DMS 273 treated with DMSO at 0.1 percent for 48 hours (cell line): ENCODE measurements at regions not wholly inside any gene's neighbourhood (a gene's known extent, or its start where the extent isn't known, plus 50 kb on each side); places are given as distances from the start of the nearest gene placed in this dataset.

Experiments
- DNase-seq: peaks from one replicate; lab custom pipeline; 2025; lab: John Stamatoyannopoulos, UW

- no peak for DNase-seq
Measured at GRCh38 chr18:38971881-38972280, 1406.3 kb upstream of the CELF4 start.

DNA sequence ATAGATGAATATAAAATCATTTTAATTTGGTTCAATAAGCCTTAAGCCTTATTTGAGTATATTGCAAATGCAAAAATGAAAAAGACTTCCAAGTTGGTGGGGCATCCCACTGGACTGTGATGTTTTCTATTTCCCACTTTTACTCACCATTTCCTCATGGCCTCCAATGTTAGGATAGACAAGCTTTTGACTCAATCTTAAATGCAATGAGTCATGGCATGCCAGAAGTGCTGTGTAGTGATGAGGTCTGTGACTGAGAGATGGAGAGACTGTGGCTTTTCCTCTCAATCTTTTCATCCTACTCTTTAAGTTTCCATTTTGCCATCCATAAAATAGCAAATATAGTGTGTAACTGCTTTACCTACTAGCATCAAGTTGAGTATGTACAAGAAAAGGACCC, 1401.2 kb upstream of the CELF4 start:
- no peak for DNase-seq

DNA sequence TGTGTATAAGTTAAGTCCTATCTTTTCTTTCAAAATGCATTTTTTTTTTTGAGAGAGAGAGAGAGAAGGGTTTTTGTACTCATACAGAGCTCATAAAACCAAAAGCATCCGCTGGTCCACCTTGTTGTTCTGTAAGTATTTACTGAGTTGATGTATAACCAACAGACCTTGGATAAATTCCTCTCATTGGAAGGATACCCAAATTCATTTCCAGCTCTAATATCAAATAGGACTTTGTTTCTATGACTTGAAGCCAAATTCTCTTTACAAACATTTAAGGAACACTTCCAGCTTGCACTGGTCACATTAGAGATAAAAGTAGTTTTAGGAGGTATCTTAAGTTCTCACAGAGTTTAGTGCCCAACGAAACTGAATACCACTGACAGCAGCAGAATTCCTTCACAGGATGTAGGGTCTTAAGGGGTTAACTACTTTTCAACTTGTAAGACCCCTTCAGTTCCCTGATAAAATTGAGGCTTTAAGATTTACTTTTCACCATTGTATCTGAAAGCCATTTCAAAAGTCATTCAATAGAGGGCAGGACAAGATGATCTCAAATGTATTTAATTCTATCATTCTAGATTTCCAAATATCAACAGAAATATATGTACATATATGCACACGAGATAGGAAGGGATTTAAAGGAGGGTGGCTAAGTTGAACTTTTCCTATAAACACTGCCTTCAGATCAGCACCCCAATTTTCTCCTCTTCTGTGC, 1398.5 kb upstream of the CELF4 start:
- DNase-seq, result no peak

DNA sequence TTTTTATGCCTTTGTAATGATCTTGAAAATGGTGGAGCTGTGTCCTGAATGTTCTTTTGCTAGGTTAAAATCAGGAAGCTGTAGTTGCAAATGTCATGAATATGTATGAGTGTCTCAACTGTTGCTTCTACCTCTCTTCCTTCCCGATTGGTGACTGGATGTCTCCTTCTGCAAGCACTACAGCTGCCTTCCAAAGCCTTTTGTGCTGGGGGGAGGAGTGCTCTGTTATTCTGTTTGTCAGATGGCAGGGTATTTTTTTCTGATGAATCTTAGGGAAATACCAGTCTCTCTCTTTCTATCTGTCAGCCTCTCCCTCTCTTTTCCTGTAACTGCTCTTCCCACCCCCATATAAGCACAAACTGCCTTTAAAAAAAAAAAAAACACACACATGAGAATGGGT, 1396.3 kb upstream of the CELF4 start:
- DNase-seq, result no peak

GRCh38 chr18:38957736-38958135, 1392.1 kb upstream of the CELF4 start:
- DNase-seq, result no peak

- no peak for DNase-seq
Measured at GRCh38 chr18:38956068-38956467, 1390.5 kb upstream of the CELF4 start.

DNA sequence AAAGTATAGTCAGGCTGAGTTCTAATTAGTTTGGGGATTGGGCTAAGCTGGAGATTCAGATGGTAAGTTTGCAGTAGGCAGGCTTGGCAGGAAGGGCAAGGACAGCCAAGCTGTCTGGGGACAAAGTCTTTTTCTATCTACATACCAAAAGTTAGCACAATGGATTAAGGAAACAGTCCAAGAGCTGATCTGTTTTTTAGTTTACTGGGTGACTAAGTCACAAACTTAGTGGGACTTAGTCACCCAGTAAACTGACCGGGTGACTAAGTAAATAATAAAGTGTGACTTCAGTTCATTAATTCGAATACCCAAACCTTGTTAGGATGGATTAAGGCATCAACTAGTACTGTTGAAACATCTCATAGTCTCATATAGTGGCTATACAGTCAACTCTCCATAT, 1386.0 kb upstream of the CELF4 start:
- DNase-seq, result no peak

DNA sequence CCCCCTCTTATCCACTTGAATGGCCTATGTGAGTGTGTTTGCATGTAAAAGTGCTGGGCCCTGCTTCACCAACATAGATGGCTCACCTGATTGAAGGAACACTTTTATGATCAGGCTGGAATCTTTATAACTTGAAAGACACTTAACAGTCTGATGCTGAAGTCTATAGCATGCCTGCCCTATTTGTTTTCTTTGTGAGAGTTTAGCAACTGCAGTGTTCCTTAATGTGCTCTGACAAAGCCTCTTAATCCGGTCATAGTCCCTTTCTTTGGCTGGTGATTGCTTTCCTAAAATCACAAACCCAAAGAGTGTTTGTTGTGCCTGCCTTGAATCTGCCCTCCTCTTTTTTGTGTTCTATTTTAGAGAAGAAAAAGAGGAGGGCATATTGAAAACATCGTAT, 1382.8 kb upstream of the CELF4 start:
- no peak for DNase-seq

DNA sequence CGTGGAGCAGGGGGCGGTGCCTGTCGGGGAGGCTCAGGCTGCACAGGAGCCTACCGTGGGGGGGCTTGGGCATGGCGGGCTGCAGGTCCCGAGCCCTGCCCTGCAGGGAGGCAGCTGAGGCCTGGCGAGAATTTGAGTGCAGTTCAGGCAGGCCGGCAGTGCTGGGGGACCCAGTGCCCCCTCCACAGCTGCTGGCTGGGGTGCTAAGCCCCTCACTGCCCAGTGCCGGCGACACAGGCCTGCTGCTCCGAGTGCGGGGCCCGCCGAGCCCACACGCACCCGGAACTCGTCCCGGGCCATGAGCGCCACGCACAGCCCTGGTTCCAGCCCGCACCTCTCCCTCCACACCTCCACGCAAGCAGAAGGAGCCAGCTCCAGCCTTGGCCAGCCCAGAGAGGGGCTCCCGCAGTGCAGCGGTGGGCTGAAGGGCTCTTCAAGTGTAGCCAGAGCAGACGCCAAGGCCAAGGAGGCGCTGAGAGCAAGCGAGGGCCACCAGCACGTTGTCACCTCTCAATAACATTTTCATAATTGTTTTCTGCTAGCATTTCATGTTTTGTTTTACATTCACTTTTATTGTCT, 1378.9 kb upstream of the CELF4 start:
- DNase-seq, result no peak

GRCh38 chr18:38941711-38942561, 1376.3 kb upstream of the CELF4 start:
- no peak for DNase-seq

GRCh38 chr18:38940863-38941531, 1375.4 kb upstream of the CELF4 start:
- no peak for DNase-seq

- DNase-seq, result no peak
Measured at GRCh38 chr18:38940475-38940862, 1374.9 kb upstream of the CELF4 start.

GRCh38 chr18:38933910-38934510, 1368.4 kb upstream of the CELF4 start:
- DNase-seq, result no peak

DNA sequence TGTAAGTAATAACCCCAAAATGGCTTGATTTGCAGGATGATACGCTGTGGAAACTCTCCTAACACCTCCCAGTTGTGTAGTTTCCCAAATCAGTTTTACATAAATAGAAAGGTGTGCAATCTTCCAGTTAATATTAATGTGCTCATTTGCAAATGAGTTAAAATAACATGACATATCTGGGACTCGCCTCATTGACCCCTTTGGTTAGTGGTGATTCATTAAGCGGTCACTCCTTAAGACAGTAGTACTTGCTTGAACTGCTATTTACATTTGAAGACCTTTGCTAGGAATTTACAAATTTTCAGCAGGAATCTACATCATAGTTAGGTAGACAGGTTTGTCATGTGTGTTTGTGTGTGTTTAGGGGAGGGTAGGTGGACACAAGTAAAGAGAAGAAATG, 1367.7 kb upstream of the CELF4 start:
- no peak for DNase-seq

DNA sequence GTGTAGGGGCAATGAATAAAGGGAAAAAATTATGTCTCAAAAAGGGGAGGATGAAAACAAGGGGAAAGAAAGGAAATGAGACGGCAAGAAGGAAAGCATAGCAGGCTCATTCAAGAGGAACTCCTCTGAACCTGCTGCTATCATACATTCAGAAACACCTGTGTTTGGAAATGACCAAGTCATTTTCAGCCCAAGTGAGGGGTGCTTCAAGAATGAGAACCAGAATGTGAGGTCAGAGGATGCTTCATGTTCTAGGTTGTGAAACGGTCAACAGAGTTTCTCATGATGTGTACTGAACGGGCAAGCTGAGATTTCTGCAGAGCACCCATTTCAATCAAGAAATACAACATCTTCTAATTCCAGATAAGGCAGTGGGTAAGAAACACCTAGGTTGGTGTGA, 1367.2 kb upstream of the CELF4 start:
- DNase-seq, result no peak

DNA sequence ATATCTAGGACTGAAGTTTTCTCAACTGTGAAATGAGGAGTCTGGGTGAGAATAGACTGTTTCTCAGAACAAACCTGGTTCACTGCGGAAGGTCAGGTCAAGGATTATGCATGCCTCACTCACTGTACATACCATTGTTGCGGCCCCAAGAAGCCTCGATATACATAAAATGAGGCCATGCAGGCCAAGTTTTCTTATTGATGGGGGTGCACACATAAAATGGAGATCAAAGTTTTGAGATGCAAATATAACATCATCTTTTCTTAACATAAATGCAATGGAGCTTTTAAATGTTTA, 1366.1 kb upstream of the CELF4 start:
- no peak for DNase-seq

- no peak for DNase-seq
Measured at GRCh38 chr18:38930881-38931753, 1365.5 kb upstream of the CELF4 start.

- DNase-seq, result no peak
Measured at GRCh38 chr18:38923540-38923939, 1357.9 kb upstream of the CELF4 start.

DNA sequence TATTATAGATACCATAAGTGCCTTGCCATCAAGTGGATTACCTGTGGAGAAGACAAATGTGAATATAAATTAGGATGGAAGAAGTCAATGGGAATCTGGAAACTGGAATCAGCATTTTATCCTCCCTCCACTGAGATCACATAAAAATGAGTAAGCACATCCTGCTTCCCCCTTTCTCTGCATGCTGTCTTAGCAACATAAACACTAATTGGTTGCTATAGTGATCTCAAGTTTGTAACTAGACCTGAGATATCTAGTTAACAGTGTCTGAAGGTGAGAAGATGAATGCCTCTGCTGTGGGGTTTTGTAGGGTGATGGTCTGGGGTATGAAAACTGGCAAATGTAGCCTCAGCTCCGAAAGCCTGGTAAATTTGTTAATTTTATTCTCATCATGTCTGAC, 1357.5 kb upstream of the CELF4 start:
- DNase-seq, result no peak

- DNase-seq, result no peak
Measured at GRCh38 chr18:38909972-38910371, 1344.4 kb upstream of the CELF4 start.

- no peak for DNase-seq
Measured at GRCh38 chr18:38902796-38903195, 1337.2 kb upstream of the CELF4 start.
